Stimulated activated CD4-positive, alpha-beta T cell treated with anti-CD3 and anti-CD28 coated beads, TNF-alpha, amount 100 ng/mL, for 1 hour (primary cell): ENCODE measurements at regions not wholly inside any gene's neighbourhood (a gene's known extent, or its start where the extent isn't known, plus 50 kb on each side); places are given as distances from the start of the nearest gene placed in this dataset.
"Not testable (repeated sequence)": the region's sequence is repeated elsewhere in the genome, so short reads cannot be mapped to it uniquely, and the experiment has no call there.

Source experiments
- DNase-seq, 3 donors: peaks; one replicate each; pipeline ENCODE4 v3.0.0-alpha.2; 2020; ENCODE audit warnings: low read depth in 3 of 3, low spot score in 1 of 3

DNA sequence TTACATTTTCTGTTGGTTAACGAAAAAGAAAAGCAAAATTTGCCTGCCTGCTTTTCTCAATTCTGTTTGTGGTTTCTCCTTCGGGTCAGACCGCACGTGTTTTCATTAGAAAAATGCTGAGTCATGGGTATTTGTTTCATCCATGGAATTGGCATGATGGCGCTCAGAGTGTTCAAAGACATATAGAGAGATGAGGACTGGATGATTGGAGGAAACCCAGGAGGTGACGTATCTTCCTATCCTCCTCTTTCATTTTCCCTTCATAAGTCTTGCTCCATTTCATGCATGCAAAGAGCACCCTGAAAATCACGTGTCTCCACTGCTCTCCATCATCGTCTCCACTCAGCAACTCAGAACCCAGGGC is 353.8 kb upstream of the WWC1 start:
- DNase-seq = no peak

DNA sequence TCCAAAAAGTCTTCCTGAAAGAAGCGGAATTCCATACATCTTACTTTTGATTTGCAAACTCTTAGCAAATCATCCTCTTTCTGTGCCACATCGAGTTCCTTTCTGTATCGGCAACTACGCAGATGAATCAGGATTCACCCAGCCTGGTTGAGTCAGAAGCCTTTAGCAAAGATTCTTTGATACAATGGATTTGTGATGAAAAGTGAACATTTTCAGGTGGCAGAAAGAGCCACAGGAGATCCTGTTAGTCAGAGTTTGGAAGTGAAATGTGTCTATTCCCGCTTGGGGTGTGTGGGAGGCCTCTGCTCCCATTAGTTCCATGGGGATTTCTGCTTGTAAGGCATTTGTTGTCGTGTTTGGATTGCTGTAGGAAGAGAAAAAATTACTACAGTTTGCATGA is 351.8 kb upstream of the WWC1 start:
- no peak for DNase-seq

DNA sequence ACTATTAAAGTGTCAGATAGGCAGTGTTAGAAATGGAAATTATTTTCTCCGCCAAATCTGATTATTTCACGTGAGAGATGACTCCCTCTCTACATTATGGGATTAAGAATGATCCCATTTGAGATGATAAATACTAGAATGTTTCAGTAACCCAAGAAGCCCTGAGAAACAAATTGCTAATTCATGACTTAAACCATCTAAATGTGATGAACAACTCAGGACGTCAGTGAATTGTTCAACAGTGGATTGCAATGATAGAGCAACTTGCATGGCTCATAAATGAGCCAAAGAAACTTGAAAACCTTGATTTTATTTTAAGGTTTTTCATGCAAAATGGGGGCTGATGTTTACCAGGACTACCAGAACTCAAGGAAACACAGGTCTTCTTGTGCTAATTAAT is 350.5 kb upstream of the WWC1 start:
- DNase-seq = no peak

DNA sequence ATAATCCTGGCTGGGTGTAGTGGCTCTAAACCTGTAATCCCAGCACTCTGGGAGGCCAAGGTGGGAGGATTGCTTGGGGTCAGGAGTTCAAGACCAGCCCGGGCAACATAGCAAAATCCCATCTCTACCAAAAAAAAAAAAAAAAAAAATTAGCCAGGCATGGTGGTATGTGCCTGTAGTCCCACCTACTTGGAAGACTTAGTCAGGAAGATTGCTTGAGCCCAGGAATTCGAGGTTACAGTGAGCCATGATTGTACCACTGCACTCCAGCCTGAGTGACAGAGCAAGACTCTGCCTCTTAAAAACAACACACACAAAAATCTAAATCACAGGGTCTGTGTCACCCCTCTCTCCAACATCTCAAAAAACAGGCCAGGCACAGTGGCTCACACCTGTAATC is 349.9 kb upstream of the WWC1 start:
- not testable (repeated sequence) for DNase-seq

DNA sequence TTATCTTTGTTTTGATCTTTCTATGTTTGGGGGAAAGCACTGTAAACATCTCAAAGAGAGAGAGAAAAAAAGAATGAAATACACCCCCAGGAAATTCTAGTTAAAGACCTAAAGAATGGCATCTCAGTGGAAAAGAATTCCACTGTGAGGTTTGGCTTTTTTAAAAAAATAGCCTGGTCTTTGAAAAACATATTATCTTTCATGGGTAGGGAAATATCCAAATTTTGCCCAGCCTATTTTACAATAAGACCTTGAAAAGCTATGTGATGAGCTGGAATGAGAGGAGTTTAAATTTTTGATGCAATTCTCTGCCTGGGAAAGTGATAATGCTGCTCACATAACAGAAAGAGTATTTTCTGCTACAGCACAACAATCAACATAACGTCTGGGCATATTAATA is 348.1 kb upstream of the WWC1 start:
- DNase-seq = no peak

DNA sequence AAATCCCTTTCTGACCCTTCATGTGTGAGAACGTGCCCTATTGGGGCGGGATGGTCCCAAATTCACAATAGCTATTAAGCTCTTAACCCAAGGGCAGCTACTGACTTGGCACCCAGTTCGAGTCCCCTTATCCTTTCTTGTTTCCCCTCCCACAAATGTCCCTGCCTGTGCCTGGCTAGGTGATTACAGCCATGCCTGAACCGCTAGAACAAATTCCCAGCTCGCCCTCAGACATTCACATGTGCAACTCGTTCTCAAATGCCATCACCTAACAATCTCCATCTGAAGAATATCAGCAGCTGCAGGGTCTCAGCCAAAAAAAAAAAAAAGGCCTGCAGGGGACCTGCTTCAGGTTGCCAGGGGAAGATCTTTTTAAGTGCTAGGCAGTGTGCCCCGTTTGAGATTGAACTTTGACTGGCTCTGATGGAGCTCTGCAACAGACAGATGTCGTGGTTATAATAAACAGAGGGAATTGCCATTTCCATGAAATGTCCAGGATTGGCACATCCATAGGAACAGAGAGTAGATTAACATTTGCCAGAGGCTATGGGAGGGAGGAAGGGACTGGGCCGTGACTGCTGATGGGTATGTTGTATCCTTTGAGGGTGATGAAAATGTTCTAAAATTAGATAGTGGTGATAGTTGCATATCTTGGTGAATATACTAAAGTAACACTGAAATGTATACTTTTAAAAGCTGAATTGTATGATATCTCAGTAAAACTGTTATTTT is 347.2 kb upstream of the WWC1 start:
- no peak for DNase-seq

DNA sequence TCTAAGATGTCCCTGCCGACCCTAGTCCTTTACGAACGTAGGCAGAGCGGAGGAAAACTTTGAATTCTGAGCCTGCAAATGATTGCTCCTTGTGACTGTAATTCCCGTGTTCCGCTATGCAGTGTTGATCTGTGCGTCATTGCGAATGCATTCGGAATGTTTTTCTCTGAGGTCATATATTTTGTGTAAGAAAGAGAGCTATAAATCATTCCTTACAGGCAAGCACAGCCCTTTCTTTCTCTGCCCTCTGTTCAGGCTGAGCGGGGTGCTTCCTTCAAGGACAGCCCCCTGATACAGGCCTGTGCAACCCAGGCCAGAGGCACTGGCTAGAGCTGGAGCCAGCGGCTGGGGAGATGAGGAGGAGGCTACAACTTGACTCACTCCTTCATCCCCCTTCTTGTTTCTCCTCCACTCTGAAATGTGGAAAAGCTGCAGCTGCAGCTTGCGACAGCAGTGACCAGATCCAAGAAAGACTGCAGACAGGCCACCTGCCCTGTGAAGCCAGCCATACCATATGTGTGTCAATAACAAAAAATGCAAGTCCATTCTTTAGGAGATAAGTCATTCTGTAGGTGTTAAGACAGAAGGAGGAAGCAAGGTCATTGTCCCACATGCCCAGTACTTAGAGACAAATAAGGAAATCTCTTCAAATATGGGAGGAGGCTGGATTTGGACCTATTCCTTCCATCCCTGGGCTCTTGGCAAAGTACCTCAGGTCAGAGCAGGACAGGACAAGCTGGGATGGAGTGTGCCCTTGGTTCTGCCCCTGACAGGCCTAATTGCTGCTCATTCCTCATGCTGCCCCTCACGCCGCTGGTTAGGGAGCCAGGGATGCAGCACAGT is 345.7 kb upstream of the WWC1 start:
- DNase-seq = no peak

DNA sequence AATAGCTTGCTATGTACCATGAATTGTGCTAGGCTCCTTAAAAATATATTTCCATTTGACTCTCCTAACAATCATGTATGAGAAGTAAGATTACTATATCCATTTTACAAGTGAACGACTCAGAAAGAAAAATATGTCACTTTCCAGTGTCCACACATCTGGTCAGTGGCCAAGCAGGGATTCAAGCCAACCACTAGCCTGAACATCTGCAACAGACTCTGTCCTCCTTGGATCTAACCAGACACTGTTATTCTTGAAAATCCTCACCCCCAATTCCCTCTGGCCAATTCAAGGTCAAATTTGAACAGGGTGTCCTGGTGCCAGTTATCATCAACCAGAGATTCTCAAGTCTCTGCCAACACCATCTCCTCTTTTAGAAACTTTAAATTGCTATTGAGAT is 344.1 kb upstream of the WWC1 start:
- DNase-seq = no peak

DNA sequence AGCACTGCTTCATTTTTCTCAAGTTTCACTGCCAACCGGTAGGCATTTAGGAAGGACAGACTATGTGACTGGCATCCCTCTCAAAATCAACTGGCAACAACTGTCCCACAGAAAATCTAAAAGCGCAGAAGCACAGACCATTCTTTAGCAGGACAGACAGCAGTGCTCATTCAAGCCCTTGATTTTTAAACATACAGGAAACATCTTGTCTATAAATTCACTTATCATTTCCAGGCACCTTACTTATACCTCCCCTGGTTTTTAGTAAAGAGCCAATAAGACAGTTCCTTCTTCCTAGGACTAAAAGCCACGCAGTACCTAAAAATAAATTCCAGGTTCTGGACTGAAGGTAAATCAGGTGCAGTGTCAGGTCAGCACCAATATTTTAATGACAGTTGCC is 343.2 kb upstream of the WWC1 start:
- DNase-seq = no peak

DNA sequence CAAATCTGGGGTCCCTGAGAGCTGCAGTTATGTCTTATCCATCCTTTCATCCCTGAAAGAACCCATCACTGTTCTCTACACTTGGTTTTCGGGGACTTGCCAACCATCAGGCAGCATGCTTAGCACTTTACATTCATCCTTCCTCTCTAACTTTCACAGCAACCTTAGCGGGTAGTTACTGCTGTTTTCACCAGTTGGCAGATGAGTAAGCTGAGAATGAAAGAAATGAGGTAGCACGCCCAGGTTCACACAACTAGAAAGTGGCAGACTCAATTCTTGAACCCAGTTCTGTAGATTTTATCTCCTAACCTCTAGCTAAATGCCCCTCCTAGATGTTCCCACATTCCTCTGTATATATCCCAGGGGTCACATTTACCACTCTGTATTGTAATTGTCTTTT is 342.0 kb upstream of the WWC1 start:
- no peak for DNase-seq

DNA sequence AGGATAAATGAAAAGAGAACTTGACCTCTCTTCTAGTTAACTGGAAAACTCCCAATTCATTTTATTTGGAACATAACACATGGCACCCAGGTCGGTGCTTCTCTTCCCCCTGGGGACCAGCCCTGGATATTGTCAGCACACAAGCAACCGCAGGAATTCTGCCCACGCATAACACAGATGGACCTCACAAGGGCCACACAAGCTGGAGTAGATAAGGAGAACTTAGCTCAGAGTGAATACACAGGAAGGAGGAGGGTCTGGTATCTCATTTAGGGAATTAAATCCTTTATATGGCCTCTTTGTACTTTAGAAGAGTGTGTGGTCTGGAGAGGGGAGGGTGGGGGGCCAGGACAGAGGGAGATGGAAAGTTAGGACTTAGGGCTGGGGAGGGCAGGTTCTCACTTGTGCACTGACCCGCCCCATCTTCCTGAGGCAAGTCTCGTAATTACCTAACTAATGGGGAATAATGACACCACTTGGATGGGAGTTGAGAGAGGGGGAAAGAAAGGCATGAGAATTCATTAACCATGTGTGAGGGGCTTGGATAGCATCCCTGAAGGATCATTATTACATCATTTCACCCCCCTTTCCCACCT is 341.2 kb upstream of the WWC1 start:
- DNase-seq = no peak

DNA sequence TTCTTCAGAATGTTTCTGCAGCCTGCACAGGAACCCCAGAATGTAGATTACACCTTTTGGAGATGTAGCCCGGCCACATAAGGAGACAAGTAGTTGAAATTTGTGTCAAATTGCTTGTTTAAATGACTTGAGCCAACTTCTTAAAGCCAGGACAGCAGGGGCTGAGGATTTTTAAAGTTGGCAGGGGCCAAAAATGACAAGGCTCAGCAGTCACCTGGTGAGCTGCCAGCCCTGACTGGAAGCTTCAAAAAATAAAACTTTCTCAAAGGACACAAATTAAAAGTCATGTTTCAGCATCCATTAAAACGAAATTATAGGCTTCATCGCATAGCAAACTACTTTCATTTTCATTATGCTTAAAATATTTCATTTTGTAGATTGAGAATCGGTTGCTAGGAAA is 340.3 kb upstream of the WWC1 start:
- DNase-seq = no peak

DNA sequence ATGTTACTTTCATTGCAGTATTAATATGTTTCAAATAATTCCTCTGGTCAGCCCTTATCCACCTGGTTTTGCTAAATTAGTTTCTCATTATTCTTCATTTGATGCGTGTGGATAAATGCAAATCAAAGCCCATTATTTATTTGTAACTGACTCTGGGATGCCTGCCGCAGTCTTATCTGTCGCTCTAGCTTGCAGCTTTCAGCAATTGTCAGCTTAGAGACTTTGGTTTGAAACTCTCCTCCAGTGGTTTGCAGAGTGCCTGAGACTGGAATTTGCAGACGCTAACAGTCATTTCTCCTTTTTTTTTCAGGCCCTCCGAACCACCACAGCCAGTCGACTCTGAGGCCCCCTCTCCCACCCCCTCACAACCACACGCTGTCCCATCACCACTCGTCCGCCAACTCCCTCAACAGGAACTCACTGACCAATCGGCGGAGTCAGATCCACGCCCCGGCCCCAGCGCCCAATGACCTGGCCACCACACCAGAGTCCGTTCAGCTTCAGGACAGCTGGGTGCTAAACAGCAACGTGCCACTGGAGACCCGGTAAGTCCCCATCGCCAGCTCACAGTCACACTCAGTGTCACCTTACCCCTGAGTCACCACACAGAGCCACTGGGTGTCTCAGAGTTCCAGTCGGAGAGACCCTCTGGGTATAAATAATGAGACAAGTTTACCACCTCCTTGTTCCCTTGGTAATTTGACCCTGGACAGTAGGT is 339.0 kb upstream of the WWC1 start:
- no peak for DNase-seq

DNA sequence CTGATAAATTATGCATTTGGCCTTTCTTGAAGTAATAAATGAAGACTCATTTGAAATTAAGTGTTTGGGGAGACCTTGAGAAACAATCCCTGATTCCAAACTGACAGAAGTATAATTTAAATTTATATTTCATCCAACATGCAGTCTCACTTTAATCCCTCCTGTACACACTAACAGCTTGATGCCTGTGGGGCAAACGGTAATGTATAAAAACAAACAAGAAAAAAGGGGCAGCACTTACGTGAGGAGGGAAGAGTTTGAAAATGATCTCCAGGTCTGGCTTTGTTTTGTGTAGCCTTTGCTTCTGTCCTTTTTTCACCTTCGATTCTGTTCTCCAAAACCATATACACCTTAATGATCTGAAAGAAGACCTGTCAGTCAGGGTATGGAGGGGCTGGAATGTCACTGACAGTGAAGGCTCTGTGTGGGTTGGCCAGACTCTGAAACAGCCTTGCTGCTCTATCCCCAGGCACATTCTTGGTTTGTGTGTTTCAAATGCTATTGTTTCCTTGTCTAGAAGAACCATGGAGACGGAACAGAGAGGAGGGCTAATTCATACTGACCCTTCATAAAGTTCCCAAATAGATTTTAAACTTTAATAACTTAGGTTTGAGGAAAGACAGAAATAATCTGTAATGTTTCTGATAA is 338.2 kb upstream of the WWC1 start:
- no peak for DNase-seq

DNA sequence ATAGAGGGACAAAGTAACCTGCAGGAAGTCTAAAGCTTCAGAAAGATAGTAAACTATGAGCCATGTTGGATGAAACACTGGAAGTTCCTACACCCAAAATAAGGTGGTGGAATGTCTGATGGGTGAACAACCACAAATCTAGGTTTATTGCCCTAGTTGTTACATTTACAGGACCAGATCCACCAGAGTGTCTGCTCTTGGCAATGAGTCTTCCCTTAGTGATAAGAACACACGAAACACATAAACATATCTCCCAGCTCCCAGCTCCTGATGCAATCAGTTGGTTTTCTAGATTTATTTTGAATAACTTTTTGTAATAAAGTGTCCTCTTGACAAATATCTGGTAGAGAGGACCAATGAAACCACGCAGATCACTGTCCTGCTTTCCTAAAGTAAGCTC is 329.7 kb upstream of the WWC1 start:
- no peak for DNase-seq

DNA sequence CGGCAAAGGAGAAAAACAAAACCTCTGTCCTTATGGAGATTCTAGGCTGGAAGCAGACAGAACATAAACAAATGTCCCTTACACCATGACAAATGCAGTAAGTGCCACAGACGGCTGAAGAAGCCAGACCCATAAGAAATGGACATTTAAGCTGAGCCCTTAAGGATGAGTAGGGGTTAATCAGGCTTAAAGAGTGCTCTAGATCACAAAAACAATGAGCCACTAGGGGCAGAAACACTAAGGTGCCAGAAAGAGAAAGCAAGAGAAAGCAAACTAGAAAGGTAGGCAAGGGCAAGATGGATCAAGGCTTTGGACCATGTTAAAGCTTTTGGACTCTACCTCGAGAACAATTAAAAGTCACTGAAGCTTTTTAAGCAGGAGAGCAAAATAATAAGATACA is 326.9 kb upstream of the WWC1 start:
- DNase-seq = no peak

DNA sequence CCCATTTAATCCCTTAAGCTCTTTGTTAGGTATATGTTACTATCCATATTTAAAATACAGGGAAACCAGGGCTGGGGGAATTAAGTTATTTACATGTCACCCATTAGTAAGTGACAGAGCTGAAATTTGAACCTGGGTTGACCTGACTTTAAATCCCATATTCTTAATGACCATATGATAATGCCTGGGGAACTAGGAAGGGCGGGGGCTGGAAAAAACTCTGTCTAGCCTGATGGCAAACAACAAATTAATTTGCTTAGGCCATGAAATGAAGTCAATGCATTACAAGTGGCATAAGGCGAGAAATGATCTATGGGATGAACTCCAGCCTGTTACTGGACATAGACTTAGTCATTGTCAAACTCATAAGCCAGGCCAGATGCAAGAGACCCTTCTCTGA is 325.7 kb upstream of the WWC1 start:
- no peak for DNase-seq

DNA sequence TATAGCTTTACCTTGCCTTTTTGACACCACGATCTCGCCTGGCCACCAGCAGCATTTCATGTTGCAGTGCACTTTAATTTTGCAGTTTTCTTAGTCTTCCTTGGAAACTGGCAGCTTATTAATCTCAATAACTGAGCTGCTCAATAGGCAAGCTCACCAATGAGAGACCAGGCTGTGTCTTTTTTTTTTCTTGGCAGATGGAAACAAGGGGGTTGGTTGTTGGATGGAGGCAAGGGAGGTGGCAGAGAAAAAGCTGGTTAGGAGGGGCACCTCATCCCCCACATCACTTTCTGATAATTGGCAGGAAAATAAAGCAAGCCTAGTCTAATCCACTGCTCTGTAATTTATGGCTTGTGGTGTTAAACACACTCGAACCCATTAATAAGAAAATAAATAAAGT is 324.5 kb upstream of the WWC1 start:
- DNase-seq = no peak

DNA sequence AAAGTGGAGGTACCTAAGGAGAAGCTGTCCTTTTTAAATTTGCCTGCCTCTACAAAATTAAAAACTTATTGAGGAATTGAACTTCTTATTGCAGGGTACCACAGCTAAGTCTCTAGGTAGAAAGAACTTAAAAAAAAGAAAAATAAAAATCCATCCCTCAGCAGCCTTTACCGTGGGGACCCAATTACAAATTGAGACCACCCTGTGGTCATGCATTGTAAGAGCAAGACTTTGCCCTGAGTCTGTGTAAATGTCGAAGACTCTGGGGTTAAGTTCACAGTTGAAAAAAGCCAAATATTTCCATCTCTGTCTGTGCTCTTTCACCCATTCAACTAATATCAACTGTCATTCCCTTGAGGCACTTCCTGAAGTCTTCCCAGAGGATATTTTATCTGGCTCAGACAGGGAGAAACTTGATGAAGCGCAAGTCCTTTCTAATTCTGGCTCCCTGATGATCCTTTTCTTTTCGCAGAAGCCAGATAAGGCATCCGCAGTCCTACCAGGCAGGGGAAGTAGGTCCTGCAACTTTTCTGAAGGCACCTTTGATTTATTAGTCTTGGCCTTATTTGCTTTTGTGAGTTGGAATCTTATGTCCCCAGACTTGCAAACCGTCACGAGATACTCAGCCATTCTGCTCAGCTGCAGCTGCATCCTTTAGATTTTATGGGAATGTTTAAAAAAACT is 323.8 kb upstream of the WWC1 start:
- no peak for DNase-seq

DNA sequence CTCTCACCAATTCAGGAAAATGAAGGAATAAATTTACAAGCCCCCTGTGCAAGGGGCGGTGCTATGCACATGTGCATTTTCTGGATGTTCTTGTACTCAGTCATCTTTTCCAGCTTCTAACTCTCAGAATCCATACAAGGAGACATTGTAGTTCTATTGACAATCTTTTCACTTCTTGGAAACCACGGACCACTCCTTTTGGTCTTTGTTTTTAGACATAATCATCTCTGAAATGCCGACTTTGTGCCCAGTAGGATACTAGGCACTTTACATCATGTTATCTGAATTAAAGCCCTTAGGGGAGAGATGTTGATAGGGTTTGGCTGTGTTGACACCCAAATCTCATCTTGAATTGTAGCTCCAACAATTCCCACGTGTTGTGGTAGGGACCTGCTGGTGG is 322.6 kb upstream of the WWC1 start:
- DNase-seq = no peak

DNA sequence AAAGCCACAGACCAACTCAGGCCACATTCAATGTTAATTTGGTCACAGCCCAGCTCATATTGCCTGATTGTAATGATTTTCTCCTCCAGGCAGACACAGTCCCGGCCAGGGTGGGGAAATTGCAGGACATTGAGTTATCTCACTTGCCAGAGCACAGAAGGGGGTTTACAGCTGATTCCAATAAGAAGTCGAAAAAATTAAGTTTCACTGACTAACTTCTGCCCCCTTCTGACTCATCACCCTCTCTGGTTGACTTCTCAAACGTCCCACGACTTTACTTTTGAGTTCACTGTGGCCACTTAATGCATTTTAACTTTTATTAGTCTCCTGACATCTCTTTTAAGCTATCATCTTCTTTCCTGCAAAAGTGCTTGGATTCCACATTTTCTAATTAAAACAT is 321.4 kb upstream of the WWC1 start:
- no peak for DNase-seq
